WTC11 (cell line): ENCODE measurements at regions not wholly inside any gene's neighbourhood (a gene's known extent, or its start where the extent isn't known, plus 50 kb on each side); places are given as distances from the start of the nearest gene placed in this dataset.

Experiments used
- CREM ChIP-seq: sonication (generic); formaldehyde crosslinking; IDR thresholded peaks from 2 replicates; pipeline ENCODE4 v1.8.1; 2022; ENCODE audit warnings: mild to moderate bottlenecking, missing genetic modification reagents, moderate library complexity
- CTCF ChIP-seq: fragments of 200-600 bp; IDR thresholded peaks from 2 replicates; pipeline ENCODE4 v1.8.0; 2022; ENCODE audit warnings: antibody characterized with exemption
- ESRRA ChIP-seq: sonication (generic); formaldehyde crosslinking; IDR thresholded peaks from 2 replicates; pipeline ENCODE4 v1.8.1; 2022; ENCODE audit warnings: mild to moderate bottlenecking, missing genetic modification reagents, borderline replicate concordance
- JUN ChIP-seq: sonication (generic); formaldehyde crosslinking; IDR thresholded peaks from 2 replicates; pipeline ENCODE4 v1.8.0; 2023; ENCODE audit warnings: mild to moderate bottlenecking, missing genetic modification reagents
- TEAD4 ChIP-seq: sonication (generic); formaldehyde crosslinking; IDR thresholded peaks from 2 replicates; pipeline ENCODE4 v1.8.0; 2022; ENCODE audit warnings: mild to moderate bottlenecking, missing genetic modification reagents
- TF ChIP-seq, protein P1 (sequence below): sonication (generic); formaldehyde crosslinking; IDR thresholded peaks from 2 replicates; pipeline ENCODE4 v1.8.0; 2022; ENCODE audit warnings: missing genetic modification reagents

DNA sequence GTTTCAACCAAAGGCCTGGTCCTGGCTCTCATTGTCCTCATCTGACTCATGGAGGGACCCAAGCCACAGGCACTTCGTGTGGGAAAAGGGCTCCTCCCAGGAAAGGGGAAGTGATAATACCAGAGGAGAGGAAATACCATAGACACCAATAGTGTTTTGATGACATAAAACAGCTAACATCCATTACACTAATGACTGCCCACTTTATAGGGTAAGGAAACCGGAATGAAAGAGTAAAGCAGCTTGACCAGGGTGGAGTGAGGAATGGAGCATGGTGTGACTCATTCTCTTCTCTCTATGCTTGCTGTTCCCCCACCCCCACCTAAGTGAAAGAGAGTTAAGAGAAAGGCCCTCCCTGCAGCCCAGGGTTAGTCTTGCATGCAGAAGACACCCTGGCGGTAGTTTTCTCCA, 67.4 kb upstream of the HRH2 start:
- TF ChIP-seq TEAD4 (CRISPR knock-in tag) (no peak), CREM (no peak), ESRRA (CRISPR knock-in tag) (no peak), CTCF (no peak), JUN (CRISPR knock-in tag) (no peak)
- TF ChIP-seq, protein P1, sequence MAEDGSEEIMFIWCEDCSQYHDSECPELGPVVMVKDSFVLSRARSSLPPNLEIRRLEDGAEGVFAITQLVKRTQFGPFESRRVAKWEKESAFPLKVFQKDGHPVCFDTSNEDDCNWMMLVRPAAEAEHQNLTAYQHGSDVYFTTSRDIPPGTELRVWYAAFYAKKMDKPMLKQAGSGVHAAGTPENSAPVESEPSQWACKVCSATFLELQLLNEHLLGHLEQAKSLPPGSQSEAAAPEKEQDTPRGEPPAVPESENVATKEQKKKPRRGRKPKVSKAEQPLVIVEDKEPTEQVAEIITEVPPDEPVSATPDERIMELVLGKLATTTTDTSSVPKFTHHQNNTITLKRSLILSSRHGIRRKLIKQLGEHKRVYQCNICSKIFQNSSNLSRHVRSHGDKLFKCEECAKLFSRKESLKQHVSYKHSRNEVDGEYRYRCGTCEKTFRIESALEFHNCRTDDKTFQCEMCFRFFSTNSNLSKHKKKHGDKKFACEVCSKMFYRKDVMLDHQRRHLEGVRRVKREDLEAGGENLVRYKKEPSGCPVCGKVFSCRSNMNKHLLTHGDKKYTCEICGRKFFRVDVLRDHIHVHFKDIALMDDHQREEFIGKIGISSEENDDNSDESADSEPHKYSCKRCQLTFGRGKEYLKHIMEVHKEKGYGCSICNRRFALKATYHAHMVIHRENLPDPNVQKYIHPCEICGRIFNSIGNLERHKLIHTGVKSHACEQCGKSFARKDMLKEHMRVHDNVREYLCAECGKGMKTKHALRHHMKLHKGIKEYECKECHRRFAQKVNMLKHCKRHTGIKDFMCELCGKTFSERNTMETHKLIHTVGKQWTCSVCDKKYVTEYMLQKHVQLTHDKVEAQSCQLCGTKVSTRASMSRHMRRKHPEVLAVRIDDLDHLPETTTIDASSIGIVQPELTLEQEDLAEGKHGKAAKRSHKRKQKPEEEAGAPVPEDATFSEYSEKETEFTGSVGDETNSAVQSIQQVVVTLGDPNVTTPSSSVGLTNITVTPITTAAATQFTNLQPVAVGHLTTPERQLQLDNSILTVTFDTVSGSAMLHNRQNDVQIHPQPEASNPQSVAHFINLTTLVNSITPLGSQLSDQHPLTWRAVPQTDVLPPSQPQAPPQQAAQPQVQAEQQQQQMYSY (CRISPR knock-in tag), result no peak
